ENCODE measurements at regions not wholly inside any gene's neighbourhood (a gene's known extent, or its start where the extent isn't known, plus 50 kb on each side); places are given as distances from the start of the nearest gene placed in this dataset.

- H3K27ac ChIP-seq, result no peak overlapping the region
- H3K27me3 ChIP-seq, result no peaks in the 10 kb centered on the region
- no peaks in the 10 kb centered on the region for H3K36me3 ChIP-seq
- no peak overlapping the region for H3K4me3 ChIP-seq
- no peaks in the 10 kb centered on the region for H3K4me1 ChIP-seq
- no peak for TF ChIP-seq CTCF (IDR thresholded peaks at IDR 0.05)
- TF ChIP-seq POLR2A (IDR thresholded peaks at IDR 0.05), result no peak
- no peak for DNase-seq
- no peak for ATAC-seq
- H3K9me3 ChIP-seq, result no peaks in the 10 kb centered on the region
- intact Hi-C loops (cut with DNase I), result no loop called here
- WGBS (ENCODE audit: insufficient coverage, low coverage, low lambda C conversion rate, missing lambda C conversion rate), result 68% methylated on average over 5 of the region's 5 CpGs
These were observed 118.7 kb upstream of the ADAMTS16 start for GRCh38 chr5:5021436-5021835.

- no peaks in the 10 kb centered on the region for H3K4me1 ChIP-seq
- no peaks in the 10 kb centered on the region for H3K36me3 ChIP-seq
- H3K27ac ChIP-seq, result no peak overlapping the region
- intact Hi-C loops (cut with DNase I), result no loop called here
- H3K9me3 ChIP-seq, result no peaks in the 10 kb centered on the region
- TF ChIP-seq POLR2A (IDR thresholded peaks at IDR 0.05) (no peak), CTCF (IDR thresholded peaks at IDR 0.05) (no peak)
- 85% methylated on average over 14 of the region's 14 CpGs for WGBS (ENCODE audit: insufficient coverage, low coverage, low lambda C conversion rate, missing lambda C conversion rate)
- H3K27me3 ChIP-seq, result no peaks in the 10 kb centered on the region
- ATAC-seq, result no peak
- DNase-seq, result no peak
- peak overlapping the region in 1 of 3 donors; percentile 35 for H3K4me3 ChIP-seq
These were observed 114.9 kb upstream of the ADAMTS16 start for GRCh38 chr5:5025098-5025773.

GRCh38 chr5:5025774-5026408 lies 114.2 kb upstream of the ADAMTS16 start:
- Histone ChIP-seq H3K27me3 (no peaks in the 10 kb centered on the region), H3K4me1 (no peaks in the 10 kb centered on the region), H3K36me3 (no peaks in the 10 kb centered on the region), H3K27ac (no peak overlapping the region), H3K9me3 (no peaks in the 10 kb centered on the region), H3K4me3 (peak overlapping the region in 1 of 3 donors; percentile 35)
- DNase-seq (no peak), ATAC-seq (peak in 2 of 4 donors; percentile 27 to 49)
- intact Hi-C loops (cut with DNase I), result no loop called here
- 75% methylated on average over 12 of the region's 16 CpGs for WGBS (ENCODE audit: insufficient coverage, low coverage, low lambda C conversion rate, missing lambda C conversion rate)
- no peak for TF ChIP-seq POLR2A (IDR thresholded peaks at IDR 0.05)

- Histone ChIP-seq H3K4me3 (no peak overlapping the region), H3K27ac (no peak overlapping the region), H3K36me3 (no peaks in the 10 kb centered on the region), H3K9me3 (no peaks in the 10 kb centered on the region), H3K4me1 (no peaks in the 10 kb centered on the region), H3K27me3 (no peaks in the 10 kb centered on the region)
- ATAC-seq (no peak), DNase-seq (no peak)
- intact Hi-C loops (cut with DNase I), result no loop called here
- no CpG with 5 or more reads among the region's 4 CpGs for WGBS (ENCODE audit: insufficient coverage, low coverage, low lambda C conversion rate, missing lambda C conversion rate)
- no peak for TF ChIP-seq CTCF (IDR thresholded peaks at IDR 0.05)
- TF ChIP-seq POLR2A (IDR thresholded peaks at IDR 0.05), result no peak
These were observed 113.7 kb upstream of the ADAMTS16 start for GRCh38 chr5:5026409-5026785.

GRCh38 chr5:5031665-5032064 lies 108.5 kb upstream of the ADAMTS16 start:
- intact Hi-C loops (cut with DNase I), result no loop called here
- no peaks in the 10 kb centered on the region for H3K9me3 ChIP-seq
- H3K4me1 ChIP-seq, result no peaks in the 10 kb centered on the region
- ATAC-seq (no peak), DNase-seq (no peak)
- no peak overlapping the region for H3K4me3 ChIP-seq
- no peak for TF ChIP-seq POLR2A (IDR thresholded peaks at IDR 0.05)
- TF ChIP-seq CTCF (IDR thresholded peaks at IDR 0.05), result no peak
- H3K27ac ChIP-seq, result no peak overlapping the region
- no peaks in the 10 kb centered on the region for H3K27me3 ChIP-seq
- WGBS (ENCODE audit: insufficient coverage, low coverage, low lambda C conversion rate, missing lambda C conversion rate), result 59% methylated on average over 6 of the region's 6 CpGs
- H3K36me3 ChIP-seq, result no peaks in the 10 kb centered on the region
